Osteoblast (primary cell): ENCODE measurements at regions not wholly inside any gene's neighbourhood (a gene's known extent, or its start where the extent isn't known, plus 50 kb on each side); places are given as distances from the start of the nearest gene placed in this dataset.

Experiments used
- DNase-seq: peaks from one replicate; pipeline ENCODE4 v3.0.0; 2011; ENCODE audit warnings: low spot score, mixed read lengths; ENCODE audit not compliant: insufficient read length; ENCODE audit errors: missing footprints
- H2AFZ ChIP-seq: 2 replicates; pipeline ENCODE4 v1.6.0; 2011; ENCODE audit warnings: mild to moderate bottlenecking, low read length
- H3K27ac ChIP-seq: 2 replicates; pipeline ENCODE4 v1.5.1; 2011; ENCODE audit warnings: mild to moderate bottlenecking, low read depth, low read length, moderate library complexity
- H3K27me3 ChIP-seq: 2 replicates; pipeline ENCODE4 v1.6.0; 2012; ENCODE audit warnings: mild to moderate bottlenecking, control low read depth, inconsistent platforms, low read length, moderate library complexity; ENCODE audit not compliant: insufficient read depth
- H3K36me3 ChIP-seq: 2 replicates; pipeline ENCODE4 v1.5.1; 2011; ENCODE audit warnings: mild to moderate bottlenecking, low read length, control low read depth, moderate library complexity; ENCODE audit not compliant: insufficient read depth
- H3K4me1 ChIP-seq: 2 replicates; pipeline ENCODE4 v1.5.1; 2011; ENCODE audit warnings: mild to moderate bottlenecking, low read length, control low read depth, moderate library complexity; ENCODE audit not compliant: insufficient read depth
- H3K4me2 ChIP-seq: 2 replicates; pipeline ENCODE4 v1.6.0; 2011; ENCODE audit warnings: mild to moderate bottlenecking, low read length; ENCODE audit not compliant: insufficient read depth
- H3K4me3 ChIP-seq: fragments of 200-600 bp; sonication (generic); 3 replicates; pipeline ENCODE4 v1.5.1; 2012; ENCODE audit warnings: mild to moderate bottlenecking, low read length, inconsistent platforms; ENCODE audit not compliant: insufficient read depth
- H3K79me2 ChIP-seq: 2 replicates; pipeline ENCODE4 v1.6.0; 2012; ENCODE audit warnings: mild to moderate bottlenecking, low read length, control low read depth, inconsistent platforms; ENCODE audit not compliant: insufficient read depth
- H3K9me3 ChIP-seq: 2 replicates; pipeline ENCODE4 v1.5.1; 2011; ENCODE audit warnings: low read depth, low read length, control low read depth
- H4K20me1 ChIP-seq: 2 replicates; pipeline ENCODE4 v1.6.0; 2012; ENCODE audit warnings: mild to moderate bottlenecking, low read length, control low read depth; ENCODE audit not compliant: insufficient read depth
- CTCF ChIP-seq: IDR thresholded peaks from 2 replicates; pipeline ENCODE4 v1.5.1; 2011; ENCODE audit warnings: mild to moderate bottlenecking, low read depth, low read length, moderate library complexity; ENCODE audit errors: extremely low read depth

DNA sequence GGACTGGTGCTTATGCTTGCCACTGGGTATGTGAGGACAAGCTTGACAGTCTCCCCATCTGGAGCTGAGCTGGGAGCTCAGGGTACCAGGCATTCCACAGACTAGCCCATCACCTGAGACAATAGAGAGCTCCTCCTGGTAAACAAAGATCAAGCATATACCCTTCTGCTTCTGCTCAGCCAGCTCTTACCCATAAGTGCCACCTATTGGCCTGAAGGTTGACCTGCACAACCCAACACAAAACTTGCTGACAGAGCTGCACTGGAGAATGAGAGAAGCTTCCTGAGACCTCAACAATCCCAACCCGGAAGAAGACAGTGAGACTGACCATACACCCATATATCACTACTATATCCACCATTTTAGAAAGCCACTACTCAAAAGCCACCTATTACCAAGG lies 1049.2 kb upstream of the INTU start:
- no peak overlapping the region for H2AFZ ChIP-seq
- no peak overlapping the region for H3K4me3 ChIP-seq
- H3K27ac ChIP-seq = no peak overlapping the region
- H3K27me3 ChIP-seq = no peaks in the 10 kb centered on the region
- no peaks in the 10 kb centered on the region for H3K79me2 ChIP-seq
- no peak overlapping the region for H3K4me2 ChIP-seq
- H3K4me1 ChIP-seq = no peaks in the 10 kb centered on the region
- no peaks in the 10 kb centered on the region for H4K20me1 ChIP-seq
- H3K36me3 ChIP-seq = no peaks in the 10 kb centered on the region
- TF ChIP-seq CTCF = peak; percentile 19
- H3K9me3 ChIP-seq = no peaks in the 10 kb centered on the region
- DNase-seq = no peak

DNA sequence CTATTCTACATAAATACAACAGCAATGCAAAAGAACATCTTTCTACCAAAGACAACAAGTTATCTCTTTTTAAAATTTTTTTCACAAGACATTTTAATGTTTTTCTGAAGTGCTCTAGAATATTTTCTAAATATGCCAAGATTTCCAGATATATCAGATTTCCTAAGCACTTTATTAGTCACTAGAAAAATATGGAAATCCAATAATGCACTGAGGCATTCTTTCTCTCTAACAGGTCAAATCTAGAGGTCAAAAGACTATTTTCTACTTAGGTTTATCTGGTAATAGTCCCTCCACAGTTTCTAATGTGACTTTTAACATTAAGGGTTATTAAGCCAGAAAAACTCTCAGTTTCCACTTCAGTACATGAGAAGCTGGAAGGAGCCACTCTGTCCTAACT lies 1041.2 kb upstream of the INTU start:
- H3K9me3 ChIP-seq = no peaks in the 10 kb centered on the region
- no peaks in the 10 kb centered on the region for H4K20me1 ChIP-seq
- no peak overlapping the region for H3K27ac ChIP-seq
- no peaks in the 10 kb centered on the region for H3K27me3 ChIP-seq
- no peaks in the 10 kb centered on the region for H3K36me3 ChIP-seq
- no peak overlapping the region for H3K4me2 ChIP-seq
- TF ChIP-seq CTCF = no peak
- no peak overlapping the region for H3K4me3 ChIP-seq
- no peak overlapping the region for H2AFZ ChIP-seq
- peak; percentile 6 for DNase-seq
- no peaks in the 10 kb centered on the region for H3K79me2 ChIP-seq
- H3K4me1 ChIP-seq = no peaks in the 10 kb centered on the region

DNA sequence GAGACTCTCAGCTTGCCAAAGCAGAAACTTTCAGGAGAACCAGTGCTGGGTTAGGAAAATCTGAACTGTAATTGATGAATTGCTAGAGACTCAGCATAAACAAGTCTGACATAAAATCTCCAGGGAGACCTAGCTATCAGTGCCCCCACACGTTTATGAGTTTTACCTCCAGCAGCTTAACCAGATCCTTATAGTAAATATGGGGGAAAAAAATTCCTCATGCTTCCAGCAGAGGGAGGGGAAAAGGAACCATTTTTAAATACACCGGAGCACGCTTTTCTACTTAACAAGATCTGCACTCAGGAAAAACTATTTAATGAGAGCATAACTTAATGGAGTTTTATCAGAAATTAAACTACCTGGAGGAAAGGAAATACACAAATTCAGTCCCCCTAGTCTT lies 1040.7 kb upstream of the INTU start:
- no peaks in the 10 kb centered on the region for H3K36me3 ChIP-seq
- H3K4me1 ChIP-seq = no peaks in the 10 kb centered on the region
- H3K27ac ChIP-seq = no peak overlapping the region
- H3K9me3 ChIP-seq = no peaks in the 10 kb centered on the region
- H3K27me3 ChIP-seq = no peaks in the 10 kb centered on the region
- peak; percentile 37 for TF ChIP-seq CTCF
- H2AFZ ChIP-seq = no peak overlapping the region
- DNase-seq = no peak
- no peak overlapping the region for H3K4me3 ChIP-seq
- no peaks in the 10 kb centered on the region for H3K79me2 ChIP-seq
- no peak overlapping the region for H3K4me2 ChIP-seq
- H4K20me1 ChIP-seq = no peaks in the 10 kb centered on the region

DNA sequence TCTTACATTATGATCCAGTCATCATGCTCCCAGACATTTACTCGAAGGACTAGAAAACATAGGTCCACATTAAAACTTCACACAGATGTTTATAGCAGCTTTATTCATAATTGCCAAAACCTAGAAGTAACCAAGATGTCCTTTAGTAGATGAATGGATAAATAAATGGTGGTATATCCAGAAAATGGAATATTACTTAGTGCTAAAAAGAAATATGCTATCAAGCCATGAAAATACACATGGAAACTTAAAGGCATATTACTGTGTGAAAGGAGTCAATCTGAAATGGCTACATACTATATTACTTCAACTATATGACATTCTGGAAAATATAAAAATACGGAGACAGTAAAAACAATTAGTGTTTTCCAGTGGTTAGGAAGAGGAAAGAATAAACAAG lies 1039.1 kb upstream of the INTU start:
- H3K4me2 ChIP-seq = no peak overlapping the region
- no peak for TF ChIP-seq CTCF

More for the DNA sequence above, 1039.1 kb upstream of the INTU start:
- Histone ChIP-seq H3K4me1 (no peaks in the 10 kb centered on the region), H3K36me3 (no peaks in the 10 kb centered on the region), H3K27ac (no peak overlapping the region), H3K4me3 (no peak overlapping the region), H3K27me3 (no peaks in the 10 kb centered on the region), H3K79me2 (no peaks in the 10 kb centered on the region), H4K20me1 (no peaks in the 10 kb centered on the region), H3K9me3 (no peaks in the 10 kb centered on the region), H2AFZ (no peak overlapping the region)
- DNase-seq = no peak
